ENCODE measurements at regions not wholly inside any gene's neighbourhood (a gene's known extent, or its start where the extent isn't known, plus 50 kb on each side); places are given as distances from the start of the nearest gene placed in this dataset.

GRCh38 chr3:139267300-139268246, 76.2 kb upstream of the MRPS22 start:
- Histone ChIP-seq H4K91ac (ENCODE audit: insufficient read length, low read depth, low read length) (no peak overlapping the region), H3K9ac (ENCODE audit: extremely low read depth, insufficient read length, low read length) (no peak overlapping the region), H4K20me1 (ENCODE audit: control insufficient read depth, insufficient read depth, insufficient read length) (no peaks in the 10 kb centered on the region), H3K14ac (ENCODE audit: insufficient read depth, low read length) (no peak overlapping the region), H2BK15ac (ENCODE audit: low read depth, low read length) (no peak overlapping the region), H2BK120ac (ENCODE audit: low read depth, low read length, poor library complexity, severe bottlenecking) (no peak overlapping the region), H3K18ac (ENCODE audit: insufficient read length, low read depth, low read length) (no peak overlapping the region), H3K27ac (ENCODE audit: insufficient read length, low read depth, low read length) (no peak overlapping the region), H2BK12ac (ENCODE audit: insufficient read length, low read depth, low read length) (no peak overlapping the region), H4K5ac (ENCODE audit: insufficient read length, low read depth, low read length) (no peak overlapping the region), H3K79me1 (ENCODE audit: insufficient read depth, low read depth, low read length, poor library complexity, severe bottlenecking) (no peaks in the 10 kb centered on the region), H3K23me2 (ENCODE audit: insufficient read length, low read depth, low read length, poor library complexity, severe bottlenecking) (no peaks in the 10 kb centered on the region), H2AK5ac (ENCODE audit: insufficient read length, low read length) (no peak overlapping the region), H3K4me1 (ENCODE audit: insufficient read depth, low read length) (no peaks in the 10 kb centered on the region), H2AFZ (ENCODE audit: low read length) (no peak overlapping the region), H2BK5ac (ENCODE audit: insufficient read length, low read length) (no peak overlapping the region), H3K27me3 (ENCODE audit: insufficient read depth, low read length) (no peaks in the 10 kb centered on the region), H2BK20ac (ENCODE audit: low read depth, low read length, poor library complexity, severe bottlenecking) (no peak overlapping the region), H3T11ph (ENCODE audit: low read length) (no peak overlapping the region), H3K4ac (ENCODE audit: low read depth, low read length) (no peak overlapping the region), H3K4me2 (ENCODE audit: insufficient read depth, insufficient read length, low read length) (no peak overlapping the region), H3K79me2 (ENCODE audit: insufficient read depth, low read length) (no peaks in the 10 kb centered on the region), H3K56ac (ENCODE audit: insufficient read length, low read depth, low read length) (no peak overlapping the region), H4K8ac (replicated peaks; ENCODE audit: insufficient read length, low read depth, low read length) (no peak overlapping the region), H3K9me3 (ENCODE audit: control insufficient read depth, low read depth, low read length) (no peaks in the 10 kb centered on the region), H3K23ac (ENCODE audit: insufficient read length, low read depth, low read length) (no peak overlapping the region)
- no peak overlapping the region for H3K4me3 Mint-ChIP-seq
- WGBS (ENCODE audit: extremely low coverage, insufficient read length, low lambda C conversion rate) = no CpG with 5 or more reads among the region's 7 CpGs
- H3K36me3 Mint-ChIP-seq (ENCODE audit: insufficient read depth in 1 of 3, low read depth in 3 of 3) = no peaks in the 10 kb centered on the region
- peaks cover 5% of the 10 kb centered on the region for H3K27me3 Mint-ChIP-seq (ENCODE audit: low read depth)
- no peaks in the 10 kb centered on the region for H3K4me1 Mint-ChIP-seq
- TF ChIP-seq, protein P1, sequence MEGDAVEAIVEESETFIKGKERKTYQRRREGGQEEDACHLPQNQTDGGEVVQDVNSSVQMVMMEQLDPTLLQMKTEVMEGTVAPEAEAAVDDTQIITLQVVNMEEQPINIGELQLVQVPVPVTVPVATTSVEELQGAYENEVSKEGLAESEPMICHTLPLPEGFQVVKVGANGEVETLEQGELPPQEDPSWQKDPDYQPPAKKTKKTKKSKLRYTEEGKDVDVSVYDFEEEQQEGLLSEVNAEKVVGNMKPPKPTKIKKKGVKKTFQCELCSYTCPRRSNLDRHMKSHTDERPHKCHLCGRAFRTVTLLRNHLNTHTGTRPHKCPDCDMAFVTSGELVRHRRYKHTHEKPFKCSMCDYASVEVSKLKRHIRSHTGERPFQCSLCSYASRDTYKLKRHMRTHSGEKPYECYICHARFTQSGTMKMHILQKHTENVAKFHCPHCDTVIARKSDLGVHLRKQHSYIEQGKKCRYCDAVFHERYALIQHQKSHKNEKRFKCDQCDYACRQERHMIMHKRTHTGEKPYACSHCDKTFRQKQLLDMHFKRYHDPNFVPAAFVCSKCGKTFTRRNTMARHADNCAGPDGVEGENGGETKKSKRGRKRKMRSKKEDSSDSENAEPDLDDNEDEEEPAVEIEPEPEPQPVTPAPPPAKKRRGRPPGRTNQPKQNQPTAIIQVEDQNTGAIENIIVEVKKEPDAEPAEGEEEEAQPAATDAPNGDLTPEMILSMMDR (conservative IDR thresholded peaks at IDR 0.05) = no peak
- DNase-seq = peak; percentile 3
- no peak overlapping the region for H3K27ac Mint-ChIP-seq
- H3K9me3 Mint-ChIP-seq = no peaks in the 10 kb centered on the region
